ENCODE measurements at regions not wholly inside any gene's neighbourhood (a gene's known extent, or its start where the extent isn't known, plus 50 kb on each side); places are given as distances from the start of the nearest gene placed in this dataset.

DNA sequence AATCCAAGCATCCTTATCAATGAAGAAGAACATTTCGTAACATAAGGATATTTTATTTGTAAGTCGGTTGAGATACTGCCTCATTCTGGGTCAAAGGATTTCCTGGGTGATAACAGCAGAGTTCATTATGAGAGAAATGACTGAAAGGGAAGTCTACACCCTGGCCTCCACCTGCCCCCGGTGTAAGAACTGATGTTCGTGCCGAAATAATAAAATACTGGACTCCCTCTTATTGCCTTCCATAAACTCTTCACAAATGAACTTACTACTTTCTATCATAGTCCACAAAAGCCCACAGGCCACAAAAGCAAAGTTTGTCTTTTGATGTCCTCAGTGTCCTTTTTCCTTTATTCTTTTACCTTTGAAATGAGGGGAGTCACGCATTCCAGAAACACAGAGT is 174.4 kb downstream of the SERPINI1 start:
- Histone ChIP-seq H2BK120ac (ENCODE audit: low read depth, low read length) (no peak overlapping the region), H2BK20ac (ENCODE audit: low read depth, low read length) (no peak overlapping the region), H3K4me2 (ENCODE audit: low read depth, low read length) (no peak overlapping the region), H4K8ac (ENCODE audit: low read depth in 2 of 2, low read length in 2 of 2) (no peak overlapping the region), H3K14ac (replicated peaks; ENCODE audit: low read depth, low read length) (no peak overlapping the region), H3K4me3 (ENCODE audit: insufficient read depth, low read depth, low read length) (no peak overlapping the region), H3K36me3 (ENCODE audit: control insufficient read depth, insufficient read depth, low read length) (no peaks in the 10 kb centered on the region), H3K9ac (ENCODE audit: low read depth, low read length) (no peak overlapping the region), H2AK5ac (ENCODE audit: low read depth, low read length) (no peak overlapping the region), H3K18ac (ENCODE audit: low read depth, low read length) (no peak overlapping the region), H2BK5ac (ENCODE audit: low read depth, low read length, poor library complexity, severe bottlenecking) (no peak overlapping the region), H3K23ac (ENCODE audit: low read depth, low read length) (no peak overlapping the region), H4K91ac (ENCODE audit: insufficient read depth, low read depth, low read length) (no peak overlapping the region), H3K56ac (ENCODE audit: extremely low read depth, insufficient read depth, low read length) (no peak overlapping the region), H3K27ac (ENCODE audit: insufficient read depth, low read length) (no peak overlapping the region), H3K9me3 (ENCODE audit: control insufficient read depth, insufficient read depth, low read length) (no peaks in the 10 kb centered on the region), H2AFZ (replicated peaks; ENCODE audit: low read length, poor library complexity) (no peak overlapping the region), H3K79me1 (ENCODE audit: low read depth in 1 of 2, low read length in 2 of 2) (no peaks in the 10 kb centered on the region), H3K4ac (ENCODE audit: low read depth, low read length) (no peak overlapping the region), H2BK15ac (ENCODE audit: low read depth, low read length) (no peak overlapping the region), H3K27me3 (ENCODE audit: control insufficient read depth, insufficient read depth, low read length) (no peaks in the 10 kb centered on the region), H3K4me1 (ENCODE audit: control insufficient read depth, insufficient read depth, low read length) (no peaks in the 10 kb centered on the region), H4K20me1 (ENCODE audit: insufficient read depth, low read length) (no peaks in the 10 kb centered on the region), H4K5ac (ENCODE audit: low read depth, low read length) (no peak overlapping the region), H2AK9ac (replicated peaks; ENCODE audit: low read depth, low read length, poor library complexity) (no peak overlapping the region), H3K9me1 (ENCODE audit: insufficient read depth, low read length) (no peaks in the 10 kb centered on the region)
- no peak for TF ChIP-seq MAFK (IDR thresholded peaks at IDR 0.05; ENCODE audit: low read depth, low read length)
- TF ChIP-seq SMC3 (IDR thresholded peaks at IDR 0.05; ENCODE audit: low read depth, low read length), result no peak
- TF ChIP-seq POLR2A (IDR thresholded peaks at IDR 0.05; ENCODE audit: low read depth, low read length), result no peak
- TF ChIP-seq MAZ (IDR thresholded peaks at IDR 0.05; ENCODE audit: borderline replicate concordance, low read depth, low read length), result no peak
- TF ChIP-seq, protein P1, sequence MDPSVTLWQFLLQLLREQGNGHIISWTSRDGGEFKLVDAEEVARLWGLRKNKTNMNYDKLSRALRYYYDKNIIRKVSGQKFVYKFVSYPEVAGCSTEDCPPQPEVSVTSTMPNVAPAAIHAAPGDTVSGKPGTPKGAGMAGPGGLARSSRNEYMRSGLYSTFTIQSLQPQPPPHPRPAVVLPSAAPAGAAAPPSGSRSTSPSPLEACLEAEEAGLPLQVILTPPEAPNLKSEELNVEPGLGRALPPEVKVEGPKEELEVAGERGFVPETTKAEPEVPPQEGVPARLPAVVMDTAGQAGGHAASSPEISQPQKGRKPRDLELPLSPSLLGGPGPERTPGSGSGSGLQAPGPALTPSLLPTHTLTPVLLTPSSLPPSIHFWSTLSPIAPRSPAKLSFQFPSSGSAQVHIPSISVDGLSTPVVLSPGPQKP (IDR thresholded peaks at IDR 0.05; ENCODE audit: borderline replicate concordance, low read depth, low read length), result no peak
- TF ChIP-seq FOS (IDR thresholded peaks at IDR 0.05; ENCODE audit: low read depth, low read length), result no peak
- TF ChIP-seq RAD21 (IDR thresholded peaks at IDR 0.05; ENCODE audit: low read length), result no peak
- TF ChIP-seq NFE2L2 (IDR thresholded peaks at IDR 0.05; ENCODE audit: low read depth, low read length), result no peak
- TF ChIP-seq BHLHE40 (IDR thresholded peaks at IDR 0.05; ENCODE audit: low read depth, low read length), result no peak
- no peak for TF ChIP-seq RCOR1 (IDR thresholded peaks at IDR 0.05; ENCODE audit: insufficient replicate concordance, low read length)
- dilution Hi-C loops (cut with HindIII; ENCODE audit: low sequenced_read_pairs, unreplicated experiment) (no loop called here), intact Hi-C loops (cut with micrococcal nuclease) (no loop called here), in situ Hi-C loops (cut with MboI; ENCODE audit: low sequenced_read_pairs) (no loop called here)
- no TSS peak for BruUV-seq (replicated peaks)
- POLR2A ChIA-PET (ENCODE audit: unreplicated experiment), result no interaction called here
- WGBS, 2 experiments (ENCODE audit: extremely low coverage in 2 of 2, insufficient read length in 1 of 2), result no CpG with 5 or more reads among the region's 6 CpGs
- ATAC-seq (ENCODE audit: low read depth) (no peak), DNase-seq (no peak)
- CTCF ChIA-PET, result no interaction called here

All from IMR-90 (cell line).